ENCODE measurements at regions not wholly inside any gene's neighbourhood (a gene's known extent, or its start where the extent isn't known, plus 50 kb on each side); places are given as distances from the start of the nearest gene placed in this dataset.

DNA sequence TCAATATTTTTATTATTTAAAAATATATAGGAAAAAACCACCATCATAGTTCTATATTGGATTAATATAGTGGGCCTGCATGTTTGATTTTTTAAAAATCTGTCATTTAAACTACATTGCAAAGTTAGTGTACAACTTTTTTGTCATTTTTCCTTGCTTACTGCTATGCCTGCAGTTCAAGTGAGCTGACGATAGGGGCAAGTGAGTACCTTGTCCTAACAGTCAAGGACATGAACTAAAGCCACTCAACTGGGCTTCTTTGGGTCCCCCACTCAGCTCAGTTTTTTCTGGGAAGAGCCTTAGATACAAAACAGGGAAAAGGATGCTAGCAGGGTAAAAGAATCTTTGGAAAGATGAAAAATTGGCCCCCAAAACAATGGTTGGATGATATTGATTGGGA is 269.9 kb downstream of the MAN2A1 start:
- Histone ChIP-seq H3K9me3 (no peaks in the 10 kb centered on the region), H3K36me3 (no peaks in the 10 kb centered on the region), H3K4me3 (no peak overlapping the region), H3K27ac (no peak overlapping the region), H3K27me3 (no peaks in the 10 kb centered on the region), H3K4me1 (no peaks in the 10 kb centered on the region)
- DNase-seq (ENCODE audit: low spot score in 2 of 2), result no peak
- intact Hi-C loops (cut with DNase I), result no loop called here
- TF ChIP-seq, protein P1, sequence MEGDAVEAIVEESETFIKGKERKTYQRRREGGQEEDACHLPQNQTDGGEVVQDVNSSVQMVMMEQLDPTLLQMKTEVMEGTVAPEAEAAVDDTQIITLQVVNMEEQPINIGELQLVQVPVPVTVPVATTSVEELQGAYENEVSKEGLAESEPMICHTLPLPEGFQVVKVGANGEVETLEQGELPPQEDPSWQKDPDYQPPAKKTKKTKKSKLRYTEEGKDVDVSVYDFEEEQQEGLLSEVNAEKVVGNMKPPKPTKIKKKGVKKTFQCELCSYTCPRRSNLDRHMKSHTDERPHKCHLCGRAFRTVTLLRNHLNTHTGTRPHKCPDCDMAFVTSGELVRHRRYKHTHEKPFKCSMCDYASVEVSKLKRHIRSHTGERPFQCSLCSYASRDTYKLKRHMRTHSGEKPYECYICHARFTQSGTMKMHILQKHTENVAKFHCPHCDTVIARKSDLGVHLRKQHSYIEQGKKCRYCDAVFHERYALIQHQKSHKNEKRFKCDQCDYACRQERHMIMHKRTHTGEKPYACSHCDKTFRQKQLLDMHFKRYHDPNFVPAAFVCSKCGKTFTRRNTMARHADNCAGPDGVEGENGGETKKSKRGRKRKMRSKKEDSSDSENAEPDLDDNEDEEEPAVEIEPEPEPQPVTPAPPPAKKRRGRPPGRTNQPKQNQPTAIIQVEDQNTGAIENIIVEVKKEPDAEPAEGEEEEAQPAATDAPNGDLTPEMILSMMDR (IDR thresholded peaks at IDR 0.05), result no peak

DNA sequence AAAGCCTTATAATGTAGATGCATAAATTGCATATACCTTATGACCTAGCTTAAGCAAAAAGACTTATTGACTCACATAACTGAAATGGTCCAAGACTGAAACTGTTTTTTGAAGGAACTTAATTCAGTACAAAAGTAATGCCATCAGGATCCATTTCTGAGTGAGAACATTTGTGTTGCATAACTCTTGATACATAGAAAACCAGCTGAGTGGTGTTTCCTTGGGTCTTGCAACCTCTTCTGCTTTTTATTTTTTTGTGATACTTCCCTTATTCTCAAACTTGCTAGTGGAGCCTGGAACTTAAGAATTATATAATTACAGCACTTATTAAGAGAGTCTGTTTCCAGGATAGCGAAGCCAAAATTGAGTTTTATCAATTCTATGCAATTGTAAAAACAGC is 272.0 kb downstream of the MAN2A1 start:
- Histone ChIP-seq H3K4me1 (no peaks in the 10 kb centered on the region), H3K36me3 (no peaks in the 10 kb centered on the region), H3K27ac (no peak overlapping the region), H3K27me3 (no peaks in the 10 kb centered on the region), H3K4me3 (no peak overlapping the region), H3K9me3 (no peaks in the 10 kb centered on the region)
- DNase-seq (ENCODE audit: low spot score in 2 of 2), result no peak
- intact Hi-C loops (cut with DNase I), result no loop called here
- TF ChIP-seq, protein P1 (IDR thresholded peaks at IDR 0.05), result no peak

DNA sequence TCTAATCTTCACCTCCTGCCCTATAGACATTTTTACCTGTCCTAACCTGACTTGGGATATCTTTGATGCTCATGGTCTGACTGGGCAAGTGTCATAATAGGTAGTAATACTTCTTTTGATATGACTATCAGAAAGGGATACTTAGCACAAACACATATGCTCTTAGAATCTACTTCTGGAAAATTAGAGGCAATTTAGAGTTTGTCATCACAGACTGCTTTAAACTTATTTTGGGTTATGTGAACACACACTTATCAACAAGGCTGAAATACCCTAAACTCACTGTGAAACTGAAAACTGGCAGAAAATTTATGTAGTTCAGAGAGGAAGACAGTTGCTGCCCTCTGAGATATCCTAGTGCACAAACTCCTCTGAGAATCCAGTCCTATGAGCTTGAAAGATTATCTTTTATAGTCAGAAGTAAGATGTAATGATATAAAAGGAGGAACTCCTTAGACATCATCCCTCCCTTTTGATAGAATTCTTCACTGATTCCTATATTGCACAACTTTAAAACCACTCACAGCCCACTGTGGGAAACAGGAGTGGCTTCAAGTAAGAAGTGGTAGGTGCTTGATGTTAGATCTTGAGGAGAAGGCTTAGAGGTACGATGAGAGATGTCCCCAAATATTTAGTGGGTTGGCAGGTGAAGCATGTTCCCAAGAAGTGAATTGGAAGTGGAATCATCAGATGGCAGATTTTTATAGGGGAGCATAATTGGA is 273.3 kb downstream of the MAN2A1 start:
- H3K27me3 ChIP-seq, result no peaks in the 10 kb centered on the region
- no peaks in the 10 kb centered on the region for H3K4me1 ChIP-seq
- H3K36me3 ChIP-seq, result no peaks in the 10 kb centered on the region
- TF ChIP-seq, protein P1 (IDR thresholded peaks at IDR 0.05), result no peak
- H3K27ac ChIP-seq, result no peak overlapping the region
- DNase-seq (ENCODE audit: low spot score in 2 of 2), result no peak
- H3K9me3 ChIP-seq, result no peaks in the 10 kb centered on the region
- no peak overlapping the region for H3K4me3 ChIP-seq
- intact Hi-C loops (cut with DNase I), result no loop called here

DNA sequence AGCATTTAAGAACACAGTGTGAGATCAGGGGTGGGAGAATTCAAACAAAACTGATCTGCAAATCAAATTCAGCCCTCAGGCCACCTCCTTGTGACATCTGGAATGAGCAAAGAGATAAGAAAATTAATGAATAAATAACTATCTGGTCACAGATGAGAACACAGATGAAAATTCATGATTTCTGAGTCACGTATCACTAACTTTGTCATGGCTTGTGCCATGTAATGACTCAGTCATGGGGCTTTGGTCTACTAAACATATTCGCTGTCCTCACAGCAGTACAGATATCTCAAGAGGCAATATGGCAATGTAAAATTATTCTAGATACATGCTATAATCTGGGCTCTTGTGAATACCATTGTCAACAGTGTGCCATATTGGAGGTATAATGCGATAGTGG is 274.4 kb downstream of the MAN2A1 start:
- TF ChIP-seq, protein P1 (IDR thresholded peaks at IDR 0.05), result no peak
- Histone ChIP-seq H3K27ac (no peak overlapping the region), H3K9me3 (no peaks in the 10 kb centered on the region), H3K4me3 (no peak overlapping the region), H3K27me3 (no peaks in the 10 kb centered on the region), H3K36me3 (no peaks in the 10 kb centered on the region), H3K4me1 (no peaks in the 10 kb centered on the region)
- no peak for DNase-seq (ENCODE audit: low spot score in 2 of 2)
- intact Hi-C loops (cut with DNase I), result no loop called here

DNA sequence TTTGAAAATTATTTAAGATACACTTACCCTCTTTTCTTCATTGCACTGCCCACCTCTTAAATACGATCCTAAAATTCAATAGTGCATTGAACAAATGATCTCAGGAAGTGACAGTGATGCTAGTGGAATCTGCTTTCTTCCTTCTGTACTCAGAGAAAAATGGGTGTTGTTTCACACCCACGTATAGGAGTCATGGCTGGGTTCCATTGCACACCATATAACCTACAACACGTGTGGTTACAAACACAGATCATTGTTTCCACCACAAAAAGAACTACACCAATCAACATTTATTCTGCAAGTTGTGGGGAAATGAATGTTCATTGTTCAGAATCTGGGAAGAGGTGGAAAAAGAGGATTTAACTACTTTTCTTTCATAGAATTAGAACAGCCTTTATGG is 275.9 kb downstream of the MAN2A1 start:
- H3K9me3 ChIP-seq, result no peaks in the 10 kb centered on the region
- H3K4me3 ChIP-seq, result no peak overlapping the region
- TF ChIP-seq, protein P1 (IDR thresholded peaks at IDR 0.05), result no peak
- no peaks in the 10 kb centered on the region for H3K27me3 ChIP-seq
- intact Hi-C loops (cut with DNase I), result no loop called here
- H3K27ac ChIP-seq, result no peak overlapping the region
- no peaks in the 10 kb centered on the region for H3K36me3 ChIP-seq
- no peak for DNase-seq (ENCODE audit: low spot score in 2 of 2)
- no peaks in the 10 kb centered on the region for H3K4me1 ChIP-seq

DNA sequence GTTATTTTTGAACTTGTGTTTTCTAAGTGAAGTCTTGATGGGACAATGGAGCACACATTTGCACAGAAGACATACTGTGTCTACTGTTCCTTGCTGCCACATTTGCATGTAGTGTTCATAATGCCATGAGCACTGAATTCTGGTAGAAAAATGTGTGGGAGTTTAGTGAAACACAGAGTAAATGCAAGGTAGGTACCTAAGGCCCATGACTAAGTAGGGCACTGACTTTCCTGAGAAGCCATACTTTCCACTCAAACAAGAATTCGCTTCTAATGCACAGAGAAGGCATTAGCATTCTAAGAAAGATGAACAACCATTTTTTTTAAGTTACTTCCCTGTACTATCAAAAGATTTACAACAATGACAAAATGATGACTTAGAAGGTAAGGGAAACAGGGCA is 282.2 kb downstream of the MAN2A1 start:
- TF ChIP-seq, protein P1 (IDR thresholded peaks at IDR 0.05), result no peak
- Histone ChIP-seq H3K27me3 (no peaks in the 10 kb centered on the region), H3K9me3 (no peaks in the 10 kb centered on the region), H3K4me3 (no peak overlapping the region), H3K27ac (no peak overlapping the region), H3K36me3 (no peaks in the 10 kb centered on the region), H3K4me1 (peaks cover 0 to 6% of the 10 kb centered on the region in 2 donors)
- intact Hi-C loops (cut with DNase I), result no loop called here
- no peak for DNase-seq (ENCODE audit: low spot score in 2 of 2)
